Panc1 (cell line): ENCODE measurements at regions not wholly inside any gene's neighbourhood (a gene's known extent, or its start where the extent isn't known, plus 50 kb on each side); places are given as distances from the start of the nearest gene placed in this dataset.

Experiments used
- ATAC-seq: fragments of 200-7000 bp; cut with Tn5 transposase; 2 replicates; pipeline ENCODE4 v1.9.1; 2020; ENCODE audit warnings: mild to moderate bottlenecking, moderate library complexity
- BruUV-seq: library from RNA; stranded (reverse); fragments of 400-500 nt; replicated peaks from 2 replicates; lab custom pipeline; 2021; lab: Mats Ljungman, UMichigan
- CTCF ChIA-PET: fragments of 300-600 bp; sonication (Branson Sonifier 250); formaldehyde crosslinking; loops from one replicate; lab custom pipeline; 2022; ENCODE audit warnings: antibody characterized with exemption; lab: Charles Lee
- POLR2A ChIA-PET: fragments of 300-600 bp; sonication (Branson Sonifier 250); formaldehyde crosslinking; loops from one replicate; lab custom pipeline; 2022; ENCODE audit warnings: antibody characterized with exemption; lab: Charles Lee
- DNase-seq: peaks from one replicate; pipeline ENCODE4 v3.0.0-alpha.2; 2010; ENCODE audit warnings: low read depth, low spot score
- H3K27ac ChIP-seq: 2 replicates; pipeline ENCODE4 v1.5.1; 2011; ENCODE audit warnings: mild to moderate bottlenecking, low read length, inconsistent platforms
- H3K27me3 ChIP-seq: fragments of 200-500 bp; sonication (Bioruptor generic); 2 replicates; pipeline ENCODE4 v1.6.0; 2014; ENCODE audit warnings: low read length, inconsistent platforms; ENCODE audit not compliant: control insufficient read depth, insufficient read depth
- H3K36me3 ChIP-seq: fragments of 200-500 bp; sonication (Bioruptor generic); 2 replicates; pipeline ENCODE4 v1.5.1; 2014; ENCODE audit warnings: inconsistent platforms, mild to moderate bottlenecking, low read length, moderate library complexity; ENCODE audit not compliant: control insufficient read depth, insufficient read depth
- H3K4me1 ChIP-seq: 2 replicates; pipeline ENCODE4 v1.5.1; 2011; ENCODE audit warnings: inconsistent platforms, mild to moderate bottlenecking, low read length, moderate library complexity; ENCODE audit not compliant: control insufficient read depth, insufficient read depth
- H3K4me3 ChIP-seq, 2 experiments: 2 replicates each; pipeline ENCODE4 v1.5.1; 2011 to 2012; ENCODE audit warnings: low read depth in 2 of 2, low read length in 2 of 2, mild to moderate bottlenecking in 2 of 2, inconsistent platforms in 1 of 2, moderate library complexity in 1 of 2
- H3K9me3 ChIP-seq: fragments of 200-500 bp; sonication (Bioruptor generic); 2 replicates; pipeline ENCODE4 v1.5.1; 2014; ENCODE audit warnings: low read depth, mild to moderate bottlenecking, inconsistent platforms, low read length, moderate library complexity; ENCODE audit not compliant: control insufficient read depth, insufficient read depth
- CTCF ChIP-seq: fragments of 450-650 bp; IDR thresholded peaks from 2 replicates; pipeline ENCODE4 v1.5.1; 2017; ENCODE audit warnings: mild to moderate bottlenecking
- POLR2AphosphoS5 ChIP-seq: IDR thresholded peaks from 2 replicates; pipeline ENCODE4 v1.6.1; 2012; ENCODE audit warnings: mild to moderate bottlenecking, low read depth, low read length, moderate library complexity
- REST ChIP-seq, 2 experiments: IDR thresholded peaks; 2 replicates each; pipeline ENCODE4 v1.6.1; 2011 to 2012; ENCODE audit warnings: low read depth in 2 of 2, control low read depth in 1 of 2, low read length in 1 of 2, mild to moderate bottlenecking in 1 of 2, moderate library complexity in 1 of 2; ENCODE audit not compliant: insufficient read depth in 1 of 2
- SIN3A ChIP-seq: IDR thresholded peaks from 2 replicates; pipeline ENCODE4 v1.6.1; 2012; ENCODE audit warnings: low read depth, mild to moderate bottlenecking, low read length, moderate library complexity, borderline replicate concordance; ENCODE audit not compliant: insufficient read depth
- TCF7L2 ChIP-seq: IDR thresholded peaks from 2 replicates; pipeline ENCODE4 v1.6.1; 2011; ENCODE audit warnings: mild to moderate bottlenecking, low read depth, low read length, inconsistent platforms
- in situ Hi-C: cut with HindIII; loops from 2 replicates; pipeline ENCODE4 v1.10.0; 2016; ENCODE audit warnings: low sequenced_read_pairs, low pct_unique_long_range_greater_than_20kb
- intact Hi-C: fragments of 100-400 bp; cut with micrococcal nuclease; formaldehyde crosslinking; loops from one replicate; pipeline ENCODE4 v1.10.0; 2022; ENCODE audit not compliant: unreplicated experiment

GRCh38 chr11:43554148-43554473 lies 126.4 kb upstream of the HSD17B12 start:
- Histone ChIP-seq H3K27me3 (peaks cover 28% of the 10 kb centered on the region), H3K9me3 (no peaks in the 10 kb centered on the region), H3K4me1 (peaks cover 7% of the 10 kb centered on the region), H3K36me3 (no peaks in the 10 kb centered on the region), H3K27ac (no peak overlapping the region), H3K4me3 (no peak overlapping the region)
- BruUV-seq: no TSS peak
- intact Hi-C loops: no loop called here
- ChIA-PET POLR2A (no interaction called here), CTCF (no interaction called here)
- DNase-seq: no peak
- TF ChIP-seq TCF7L2 (no peak), REST (IDR thresholded peaks at IDR 0.05; ENCODE audit: insufficient read depth in 1 of 2, low read depth in 2 of 2, low read length in 1 of 2) (no peak), SIN3A (no peak), CTCF (no peak), POLR2AphosphoS5 (no peak)
- in situ Hi-C loops: no loop called here
- no peak for ATAC-seq

- intact Hi-C loops: no loop called here
- H3K27me3 ChIP-seq: peaks cover 38% of the 10 kb centered on the region
- peaks cover 7% of the 10 kb centered on the region for H3K4me1 ChIP-seq
- TF ChIP-seq SIN3A (no peak), TCF7L2 (no peak), CTCF (no peak), REST (IDR thresholded peaks at IDR 0.05; ENCODE audit: insufficient read depth in 1 of 2, low read depth in 2 of 2, low read length in 1 of 2) (no peak), POLR2AphosphoS5 (no peak)
- in situ Hi-C loops: no loop called here
- ChIA-PET CTCF (no interaction called here), POLR2A (no interaction called here)
- no peak for DNase-seq
- H3K4me3 ChIP-seq: no peak overlapping the region
- BruUV-seq: no TSS peak
- H3K27ac ChIP-seq: no peak overlapping the region
- no peak for ATAC-seq
- H3K36me3 ChIP-seq: no peaks in the 10 kb centered on the region
- no peaks in the 10 kb centered on the region for H3K9me3 ChIP-seq
These were observed 125.4 kb upstream of the HSD17B12 start for GRCh38 chr11:43555186-43555585.
